MCF 10A (cell line): ENCODE measurements at regions not wholly inside any gene's neighbourhood (a gene's known extent, or its start where the extent isn't known, plus 50 kb on each side); places are given as distances from the start of the nearest gene placed in this dataset.

ENCODE experiments used
- BruUV-seq: library from RNA; stranded (reverse); fragments of 400-500 nt; replicated peaks from 2 replicates; lab custom pipeline; 2021; lab: Mats Ljungman, UMichigan
- CTCF ChIA-PET: fragments of 300-600 bp; sonication (Branson Sonifier 250); formaldehyde crosslinking; extraction: SDS; loops from one replicate; lab custom pipeline; 2021; ENCODE audit warnings: antibody characterized with exemption, inconsistent platforms; lab: Yijun Ruan, JAX
- POLR2A ChIA-PET: fragments of 300-600, 350-650 bp; sonication (Branson Sonifier 250); formaldehyde crosslinking; extraction: SDS; loops from one replicate; lab custom pipeline; 2020; ENCODE audit warnings: antibody characterized with exemption, inconsistent platforms; lab: Yijun Ruan, JAX
- DNase-seq: peaks from one replicate; pipeline ENCODE4 v3.0.0-alpha.2; 2018; ENCODE audit not compliant: unreplicated experiment
- H3K27ac Mint-ChIP-seq: one replicate; pipeline ENCODE4 v1.8.0; 2022; ENCODE audit warnings: mild to moderate bottlenecking, low read depth, mixed read lengths; ENCODE audit not compliant: unreplicated experiment
- H3K27me3 Mint-ChIP-seq: one replicate; pipeline ENCODE4 v1.8.0; 2022; ENCODE audit warnings: mixed read lengths; ENCODE audit not compliant: insufficient read depth, unreplicated experiment
- H3K36me3 Mint-ChIP-seq: one replicate; pipeline ENCODE4 v1.8.0; 2022; ENCODE audit warnings: mild to moderate bottlenecking, moderate library complexity, mixed read lengths; ENCODE audit not compliant: insufficient read depth, unreplicated experiment
- H3K4me1 Mint-ChIP-seq: one replicate; pipeline ENCODE4 v1.8.0; 2022; ENCODE audit warnings: mixed read lengths; ENCODE audit not compliant: insufficient read depth, unreplicated experiment
- H3K4me3 Mint-ChIP-seq: one replicate; pipeline ENCODE4 v1.8.0; 2022; ENCODE audit warnings: mild to moderate bottlenecking, moderate library complexity, mixed read lengths; ENCODE audit not compliant: unreplicated experiment
- H3K9me3 Mint-ChIP-seq: one replicate; pipeline ENCODE4 v1.8.0; 2022; ENCODE audit warnings: mixed read lengths; ENCODE audit not compliant: unreplicated experiment
- CTCF ChIP-seq: fragments of 200-600 bp; IDR thresholded peaks from one replicate; pipeline ENCODE4 v1.8.0; 2022; ENCODE audit warnings: antibody characterized with exemption, mild to moderate bottlenecking; ENCODE audit not compliant: unreplicated experiment
- intact Hi-C: fragments of 100-400 bp; cut with micrococcal nuclease; formaldehyde crosslinking; loops from 2 replicates; pipeline ENCODE4 v1.14.1; 2022

DNA sequence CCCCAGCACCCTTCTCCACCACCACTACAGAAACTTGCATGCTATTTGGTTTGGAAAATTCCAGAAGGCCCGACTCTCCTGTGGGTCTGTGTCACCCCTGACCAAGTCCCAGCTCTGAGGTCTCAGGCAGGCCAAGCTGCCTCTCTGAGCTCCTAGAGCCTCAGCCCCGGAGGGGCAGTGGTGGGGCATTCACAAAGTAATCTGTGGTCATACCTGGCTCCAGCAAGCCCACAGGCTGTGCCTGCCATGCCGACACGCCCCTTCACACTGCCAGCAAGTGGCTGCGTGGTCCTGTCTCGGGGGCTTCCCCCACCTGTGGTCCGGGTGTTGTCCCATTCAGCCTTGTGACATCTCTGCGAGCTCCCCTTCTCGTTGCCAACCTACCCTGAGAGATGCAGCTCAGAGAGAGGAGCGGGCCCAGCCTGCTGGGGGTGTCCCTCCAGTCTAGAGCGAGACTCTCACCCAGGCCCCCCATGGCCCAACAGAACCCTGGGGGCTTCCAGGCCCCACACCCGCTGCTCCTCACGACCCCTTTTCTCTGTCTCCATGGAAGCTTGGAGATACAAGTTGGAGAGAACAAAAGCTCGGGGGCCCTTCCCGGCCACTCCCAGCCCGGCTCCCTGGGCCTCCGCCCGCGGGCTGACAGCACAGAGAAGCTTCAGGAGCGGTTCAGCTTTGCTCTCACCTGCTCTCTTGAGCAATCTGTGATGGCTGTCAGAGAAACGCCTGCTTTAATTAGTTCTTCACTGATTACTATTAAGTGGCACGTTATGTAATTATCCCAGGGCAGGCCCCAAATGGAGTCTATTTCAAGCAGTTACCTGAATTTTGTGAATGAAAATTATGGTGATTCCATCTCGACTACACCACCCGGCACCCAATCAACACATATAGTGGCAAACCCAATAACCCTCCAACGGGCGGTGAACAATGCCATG, 147.7 kb upstream of the PHACTR3 start:
- no peak for TF ChIP-seq CTCF
- no peak overlapping the region for H3K27ac Mint-ChIP-seq
- DNase-seq, result no peak
- H3K27me3 Mint-ChIP-seq, result peaks cover 61% of the 10 kb centered on the region
- no peaks in the 10 kb centered on the region for H3K9me3 Mint-ChIP-seq
- no peak overlapping the region for H3K4me3 Mint-ChIP-seq
- H3K4me1 Mint-ChIP-seq, result no peaks in the 10 kb centered on the region
- POLR2A ChIA-PET, result interaction anchor here (0.7 to 1.0 kb wide), 4 partner anchors 18 to 586 kb away, joined by 3 to 5 read pairs (median 4); no protein-coding TSS in a partner anchor
- intact Hi-C loops, result loop anchor here (5.0 kb wide), 1 partner anchor 369 kb away; no protein-coding TSS in a partner anchor
- CTCF ChIA-PET, result interaction anchor here (0.6 to 3.7 kb wide), 48 partner anchors 9 to 1860 kb away, joined by 3 to 50 read pairs (median 5); partner anchors contain the start of genes GNAS and ZNF831
- no peaks in the 10 kb centered on the region for H3K36me3 Mint-ChIP-seq
- no TSS peak for BruUV-seq

- no peaks in the 10 kb centered on the region for H3K9me3 Mint-ChIP-seq
- TF ChIP-seq CTCF, result no peak
- H3K27ac Mint-ChIP-seq, result no peak overlapping the region
- no peaks in the 10 kb centered on the region for H3K36me3 Mint-ChIP-seq
- ChIA-PET POLR2A (interaction anchor here (0.7 kb wide), 1 partner anchor 75 kb away, joined by 3 read pairs; no protein-coding TSS in a partner anchor), CTCF (interaction anchor here (0.7 kb wide), 1 partner anchor 1006 kb away, joined by 3 read pairs; no protein-coding TSS in a partner anchor)
- H3K4me1 Mint-ChIP-seq, result no peaks in the 10 kb centered on the region
- no peak for DNase-seq
- H3K27me3 Mint-ChIP-seq, result peaks cover 65% of the 10 kb centered on the region
- intact Hi-C loops, result loop anchor here (5.0 kb wide), 1 partner anchor 371 kb away; no protein-coding TSS in a partner anchor
- no TSS peak for BruUV-seq
- no peak overlapping the region for H3K4me3 Mint-ChIP-seq
Measured at GRCh38 chr20:59458645-59459044, 145.7 kb upstream of the PHACTR3 start.

DNA sequence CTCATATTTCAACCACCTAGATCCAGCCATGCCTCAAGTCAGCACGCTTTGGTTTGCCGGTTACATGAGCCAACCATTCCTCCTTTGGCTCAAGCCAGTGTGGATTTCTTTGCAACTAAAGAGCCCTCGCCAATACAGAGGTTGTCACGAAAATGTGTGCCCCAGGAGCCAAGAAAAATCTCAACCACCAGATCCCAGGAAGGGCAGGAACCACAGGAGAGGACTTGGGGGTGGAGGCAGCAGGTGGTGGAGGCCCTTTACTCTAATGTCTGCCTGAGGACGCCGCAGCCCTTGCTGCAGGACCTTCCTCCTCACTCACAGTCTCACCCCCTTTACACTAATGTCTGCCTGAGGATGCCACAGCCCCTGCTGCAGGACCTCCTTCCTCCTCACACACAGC, 144.8 kb upstream of the PHACTR3 start:
- POLR2A ChIA-PET, result no interaction called here
- DNase-seq, result no peak
- Mint-ChIP-seq H3K4me1 (no peaks in the 10 kb centered on the region), H3K27ac (no peak overlapping the region), H3K27me3 (peaks cover 74% of the 10 kb centered on the region), H3K4me3 (no peak overlapping the region), H3K9me3 (no peaks in the 10 kb centered on the region), H3K36me3 (no peaks in the 10 kb centered on the region)
- CTCF ChIA-PET, result interaction anchor here (0.6 kb wide), 1 partner anchor 1160 kb away, joined by 3 read pairs; no protein-coding TSS in a partner anchor
- TF ChIP-seq CTCF, result no peak
- no TSS peak for BruUV-seq
- intact Hi-C loops, result loop anchor here (5.0 kb wide), 1 partner anchor 372 kb away; no protein-coding TSS in a partner anchor

DNA sequence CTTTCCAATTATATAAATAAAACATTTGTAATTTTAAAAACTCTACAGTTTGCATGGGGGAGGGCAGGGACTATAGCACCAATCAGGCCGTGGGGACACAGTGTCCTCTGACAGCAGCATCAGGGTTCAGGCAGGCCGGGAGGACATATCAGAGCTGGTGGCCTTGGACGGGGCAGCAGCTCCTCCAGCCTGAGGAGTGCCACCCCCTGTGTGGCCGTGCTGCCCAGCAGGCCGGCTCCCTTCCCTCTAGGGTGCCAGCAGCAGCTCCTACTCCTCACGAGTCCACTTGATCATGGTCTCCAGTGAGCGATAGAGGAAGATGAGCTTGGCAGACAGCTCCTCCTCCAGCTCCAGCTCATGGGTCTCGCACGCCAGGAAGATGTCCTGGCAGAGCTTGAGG, 144.0 kb upstream of the PHACTR3 start:
- no peak for TF ChIP-seq CTCF
- Mint-ChIP-seq H3K9me3 (no peaks in the 10 kb centered on the region), H3K4me1 (no peaks in the 10 kb centered on the region), H3K27me3 (peaks cover 82% of the 10 kb centered on the region), H3K4me3 (no peak overlapping the region), H3K36me3 (no peaks in the 10 kb centered on the region), H3K27ac (no peak overlapping the region)
- no TSS peak for BruUV-seq
- CTCF ChIA-PET, result interaction anchor here (0.6 to 1.3 kb wide), 6 partner anchors 23 to 808 kb away, joined by 3 to 4 read pairs (median 3); no protein-coding TSS in a partner anchor
- intact Hi-C loops, result no loop called here
- POLR2A ChIA-PET, result interaction anchor here (0.6 to 0.9 kb wide), 2 partner anchors 9 to 808 kb away, joined by 3 read pairs; no protein-coding TSS in a partner anchor
- no peak for DNase-seq
